ENCODE measurements at regions not wholly inside any gene's neighbourhood (a gene's known extent, or its start where the extent isn't known, plus 50 kb on each side); places are given as distances from the start of the nearest gene placed in this dataset.
"Not testable (repeated sequence)": the region's sequence is repeated elsewhere in the genome, so short reads cannot be mapped to it uniquely, and the experiment has no call there.

DNA sequence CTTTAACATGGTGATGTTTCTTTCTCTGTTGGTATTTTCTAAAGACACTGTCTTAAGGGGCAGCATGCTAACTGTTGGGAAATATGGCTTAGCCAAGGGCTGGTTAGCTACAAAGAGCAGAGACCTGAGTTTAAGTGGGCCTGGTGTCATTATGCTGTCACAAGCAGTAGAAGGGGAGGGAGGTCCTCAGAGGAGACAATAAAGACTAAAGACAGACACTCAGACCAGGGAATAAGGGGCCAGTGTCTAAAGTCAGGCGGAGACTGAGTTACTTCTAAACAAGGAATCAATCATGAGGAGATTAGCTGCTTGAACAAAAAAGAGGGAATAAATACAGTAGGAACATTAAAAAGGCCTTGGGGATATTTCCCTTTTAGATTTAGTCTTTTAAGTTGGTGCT lies 142.7 kb upstream of the DPPA4 start:
- ChIA-PET POLR2A (interaction anchor here (0.8 kb wide), 1 partner anchor 86 kb away, joined by 5 read pairs; no protein-coding TSS in a partner anchor), CTCF (no interaction called here)
- H3K27me3 Mint-ChIP-seq (ENCODE audit: low read depth): no peaks in the 10 kb centered on the region
- H3K36me3 Mint-ChIP-seq (ENCODE audit: low read depth): no peaks in the 10 kb centered on the region
- H3K9me3 Mint-ChIP-seq (ENCODE audit: insufficient read depth): no peaks in the 10 kb centered on the region
- no peak for DNase-seq
- H3K27ac Mint-ChIP-seq: no peak overlapping the region
- no peaks in the 10 kb centered on the region for H3K4me1 Mint-ChIP-seq (ENCODE audit: low read depth)
- no peak overlapping the region for H3K4me3 Mint-ChIP-seq
- ATAC-seq: no peak

DNA sequence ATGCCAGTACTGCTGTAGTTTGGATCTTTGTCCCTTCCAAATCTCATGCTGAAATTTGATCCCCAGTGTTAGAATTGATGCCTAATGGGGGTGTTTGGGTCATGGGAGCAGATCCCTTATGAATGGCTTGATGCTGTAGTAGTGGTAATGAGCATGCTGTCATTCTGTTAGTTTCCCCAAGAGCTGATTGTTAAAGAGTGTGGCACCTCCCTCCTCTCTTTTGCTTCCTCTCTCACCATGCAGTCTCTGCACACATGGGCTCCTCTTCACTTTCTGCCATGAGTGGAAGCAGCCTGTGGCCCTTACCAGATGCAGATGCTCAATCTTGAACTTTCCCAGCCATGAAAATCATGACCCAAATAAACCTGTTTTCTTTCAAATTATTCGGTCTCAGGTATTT lies 141.3 kb upstream of the DPPA4 start:
- no peaks in the 10 kb centered on the region for H3K4me1 Mint-ChIP-seq (ENCODE audit: low read depth)
- no peaks in the 10 kb centered on the region for H3K27me3 Mint-ChIP-seq (ENCODE audit: low read depth)

DNA sequence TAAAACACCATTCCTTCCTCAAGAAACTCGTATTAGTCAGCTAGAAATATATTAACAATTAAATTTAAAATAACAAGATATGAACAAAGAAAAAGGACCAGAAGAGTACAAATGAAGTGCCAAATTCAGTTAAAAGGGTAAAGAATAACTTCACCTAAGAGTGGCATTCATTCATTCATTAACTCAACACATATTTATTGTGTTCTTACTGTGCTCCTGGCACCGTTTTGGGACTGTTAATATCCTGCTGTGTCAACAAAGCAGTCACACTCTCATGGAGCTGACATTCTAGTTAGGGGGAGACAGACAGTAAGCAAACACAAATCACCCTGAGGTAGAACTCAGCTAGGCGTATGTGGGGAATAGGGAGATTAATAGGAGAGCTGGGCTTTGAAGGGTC lies 123.6 kb upstream of the DPPA4 start:
- CTCF ChIA-PET: no interaction called here
- H3K4me1 Mint-ChIP-seq (ENCODE audit: low read depth): no peaks in the 10 kb centered on the region
- peaks cover 4% of the 10 kb centered on the region for H3K9me3 Mint-ChIP-seq (ENCODE audit: insufficient read depth)
- H3K27me3 Mint-ChIP-seq (ENCODE audit: low read depth): no peaks in the 10 kb centered on the region
- ATAC-seq: no peak
- no peak overlapping the region for H3K4me3 Mint-ChIP-seq
- no peak overlapping the region for H3K27ac Mint-ChIP-seq
- no peak for DNase-seq
- H3K36me3 Mint-ChIP-seq (ENCODE audit: low read depth): no peaks in the 10 kb centered on the region
- POLR2A ChIA-PET: no interaction called here

More for the DNA sequence above, 141.3 kb upstream of the DPPA4 start:
- DNase-seq (no peak), ATAC-seq (no peak)
- no peak overlapping the region for H3K27ac Mint-ChIP-seq
- POLR2A ChIA-PET: no interaction called here
- H3K9me3 Mint-ChIP-seq (ENCODE audit: insufficient read depth): no peaks in the 10 kb centered on the region
- H3K36me3 Mint-ChIP-seq (ENCODE audit: low read depth): no peaks in the 10 kb centered on the region
- CTCF ChIA-PET: no interaction called here
- H3K4me3 Mint-ChIP-seq: no peak overlapping the region

DNA sequence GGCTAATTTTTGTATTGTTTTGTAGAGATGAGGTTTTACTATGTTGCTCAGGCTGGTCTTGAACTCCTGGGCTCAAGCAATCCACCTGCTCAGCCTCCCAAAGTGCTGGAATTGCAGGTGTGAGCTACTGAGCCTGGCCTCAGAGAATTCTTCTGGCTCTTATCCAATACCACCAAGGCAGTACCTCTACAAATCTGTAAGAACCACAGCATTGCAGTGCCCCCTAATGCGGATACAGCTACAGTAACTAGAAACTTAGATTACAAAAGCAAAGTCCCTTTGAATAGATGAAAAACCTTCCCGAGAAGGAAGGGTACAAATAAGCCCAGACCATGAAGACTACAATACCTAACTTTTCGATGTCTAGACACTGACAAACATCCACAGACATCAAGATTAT lies 107.9 kb upstream of the DPPA4 start:
- POLR2A ChIA-PET: no interaction called here
- CTCF ChIA-PET: no interaction called here
- H3K9me3 Mint-ChIP-seq (ENCODE audit: insufficient read depth): peaks cover 19% of the 10 kb centered on the region
- DNase-seq: no peak
- no peak overlapping the region for H3K27ac Mint-ChIP-seq
- ATAC-seq: no peak
- H3K4me3 Mint-ChIP-seq: no peak overlapping the region
- H3K27me3 Mint-ChIP-seq (ENCODE audit: low read depth): no peaks in the 10 kb centered on the region
- no peaks in the 10 kb centered on the region for H3K4me1 Mint-ChIP-seq (ENCODE audit: low read depth)
- H3K36me3 Mint-ChIP-seq (ENCODE audit: low read depth): no peaks in the 10 kb centered on the region

DNA sequence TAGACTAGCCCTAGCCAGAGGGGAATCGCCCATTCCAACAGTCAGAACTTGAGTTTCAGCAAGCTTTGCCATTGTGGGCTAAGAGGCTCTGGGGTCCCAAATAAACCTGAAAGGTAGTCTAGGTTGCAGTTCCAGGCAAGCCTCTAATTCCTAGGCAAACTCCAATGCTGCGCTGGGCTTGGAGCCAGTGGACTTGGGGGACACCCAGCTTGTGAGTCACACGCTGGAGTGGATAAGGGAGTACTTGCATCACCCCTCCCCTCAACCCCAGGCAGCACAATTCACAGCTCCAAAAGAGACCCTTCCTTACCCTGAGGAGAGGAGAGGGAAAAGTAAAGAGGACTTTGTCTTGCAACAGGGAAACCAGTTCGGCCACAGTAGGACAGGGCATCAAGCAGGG lies 105.2 kb upstream of the DPPA4 start:
- Mint-ChIP-seq H3K4me1 (ENCODE audit: low read depth) (no peaks in the 10 kb centered on the region), H3K27me3 (ENCODE audit: low read depth) (no peaks in the 10 kb centered on the region), H3K9me3 (ENCODE audit: insufficient read depth) (peaks cover 11% of the 10 kb centered on the region), H3K4me3 (no peak overlapping the region), H3K36me3 (ENCODE audit: low read depth) (no peaks in the 10 kb centered on the region), H3K27ac (no peak overlapping the region)
- DNase-seq (no peak), ATAC-seq (no peak)
- ChIA-PET POLR2A (no interaction called here), CTCF (no interaction called here)

DNA sequence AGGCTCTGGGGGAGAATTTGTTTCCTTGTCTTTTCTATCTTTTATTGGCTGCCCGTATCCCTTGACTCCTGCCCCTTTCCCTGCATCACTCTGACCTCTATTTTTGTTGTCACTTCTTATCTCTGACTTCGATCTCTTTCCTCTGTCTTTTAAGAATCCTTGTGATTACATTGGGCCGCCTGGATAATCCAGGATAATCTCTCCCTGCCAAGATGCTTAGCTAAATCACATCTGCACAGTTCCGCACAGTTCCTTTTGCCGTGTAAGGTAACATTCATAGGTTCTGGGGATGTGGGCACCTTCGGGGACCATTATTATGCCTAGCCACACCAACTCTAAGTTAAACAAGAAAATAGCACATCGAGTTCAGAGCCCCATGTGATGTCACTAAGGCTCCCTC lies 103.0 kb upstream of the DPPA4 start:
- no peaks in the 10 kb centered on the region for H3K27me3 Mint-ChIP-seq (ENCODE audit: low read depth)

DNA sequence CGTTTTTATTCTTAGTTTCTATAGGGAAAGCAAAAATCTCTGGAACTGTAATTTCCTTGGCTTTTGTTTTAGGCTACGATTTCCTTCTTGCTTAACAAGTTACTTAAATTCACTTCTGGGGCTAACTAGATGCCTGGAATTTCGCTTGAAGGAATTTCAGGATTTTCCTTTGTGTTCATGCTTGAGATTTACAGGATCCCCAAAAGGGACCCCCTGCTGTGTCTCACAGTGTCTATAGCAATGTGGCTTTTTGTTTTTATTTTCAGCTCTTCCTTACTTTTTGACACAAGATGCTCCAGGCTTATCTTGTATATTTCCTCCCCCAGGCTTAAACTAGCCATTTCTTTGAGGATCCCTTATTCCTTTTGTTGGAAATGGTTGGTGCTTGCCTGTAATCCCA lies 95.5 kb upstream of the DPPA4 start:
- Mint-ChIP-seq H3K4me3 (no peak overlapping the region), H3K27me3 (ENCODE audit: low read depth) (no peaks in the 10 kb centered on the region), H3K36me3 (ENCODE audit: low read depth) (no peaks in the 10 kb centered on the region), H3K9me3 (ENCODE audit: insufficient read depth) (no peaks in the 10 kb centered on the region), H3K4me1 (ENCODE audit: low read depth) (no peaks in the 10 kb centered on the region), H3K27ac (no peak overlapping the region)
- no peak for DNase-seq
- CTCF ChIA-PET: no interaction called here
- ATAC-seq: no peak
- POLR2A ChIA-PET: no interaction called here

More for the DNA sequence above, 103.0 kb upstream of the DPPA4 start:
- H3K27ac Mint-ChIP-seq: no peak overlapping the region
- H3K4me3 Mint-ChIP-seq: no peak overlapping the region
- ATAC-seq: no peak
- H3K9me3 Mint-ChIP-seq (ENCODE audit: insufficient read depth): no peaks in the 10 kb centered on the region
- H3K36me3 Mint-ChIP-seq (ENCODE audit: low read depth): no peaks in the 10 kb centered on the region
- no peak for DNase-seq
- no peaks in the 10 kb centered on the region for H3K4me1 Mint-ChIP-seq (ENCODE audit: low read depth)
- ChIA-PET CTCF (no interaction called here), POLR2A (no interaction called here)

DNA sequence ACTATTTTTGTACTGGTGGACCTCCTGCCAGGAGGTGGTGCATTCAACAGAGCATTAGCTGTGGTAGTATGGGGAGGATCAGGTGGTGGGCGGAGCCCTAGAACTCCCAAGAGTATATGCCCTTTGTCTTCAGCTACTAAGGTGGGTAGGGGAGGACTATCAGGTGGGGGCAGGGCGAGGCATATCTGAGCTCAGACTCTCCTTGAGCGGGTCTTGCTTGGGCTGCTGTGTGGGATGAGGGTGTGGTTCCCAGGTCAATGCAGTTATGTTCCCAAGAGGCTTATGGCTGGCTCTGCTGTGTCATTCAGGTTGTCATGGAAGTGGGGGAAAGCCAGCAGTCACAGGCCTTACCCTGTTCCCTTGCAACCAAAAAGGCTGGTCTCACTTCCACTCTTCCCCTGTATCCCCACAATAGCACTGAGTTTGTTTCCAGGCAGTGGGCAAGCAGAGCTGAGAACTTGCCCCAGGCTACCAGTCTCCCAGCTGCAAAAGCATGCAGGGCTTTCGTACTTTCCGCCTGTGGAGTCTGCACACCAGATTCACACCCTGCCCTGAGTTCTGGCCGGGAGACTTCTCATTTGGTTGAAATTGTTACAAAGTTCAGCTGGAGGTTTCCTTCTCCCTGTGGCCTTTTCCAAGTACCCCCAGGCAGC lies 93.7 kb upstream of the DPPA4 start:
- no peaks in the 10 kb centered on the region for H3K4me1 Mint-ChIP-seq (ENCODE audit: low read depth)

DNA sequence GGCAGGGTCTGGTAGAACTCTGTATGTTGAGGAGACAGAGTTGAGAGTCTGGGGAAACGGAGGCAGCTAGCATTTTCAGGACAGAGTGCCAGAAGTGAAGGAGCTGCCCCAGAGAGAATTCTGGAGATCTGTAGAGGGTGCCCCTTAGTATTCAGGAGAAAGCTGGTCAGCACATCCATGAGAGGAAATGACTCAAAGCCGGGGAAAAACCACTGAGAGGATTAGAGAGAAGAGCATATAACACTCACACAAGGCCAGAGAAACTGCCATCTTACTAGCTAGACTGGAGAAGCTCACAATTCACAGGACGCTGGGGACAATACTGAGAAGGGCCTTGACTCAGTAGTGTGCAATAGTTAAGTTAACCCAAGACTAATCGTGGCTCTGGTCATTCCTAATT lies 75.7 kb upstream of the DPPA4 start:
- POLR2A ChIA-PET: no interaction called here
- DNase-seq (no peak), ATAC-seq (no peak)
- Mint-ChIP-seq H3K9me3 (ENCODE audit: insufficient read depth) (peaks cover 3% of the 10 kb centered on the region), H3K4me3 (no peak overlapping the region), H3K27me3 (ENCODE audit: low read depth) (no peaks in the 10 kb centered on the region), H3K27ac (no peak overlapping the region), H3K4me1 (ENCODE audit: low read depth) (no peaks in the 10 kb centered on the region), H3K36me3 (ENCODE audit: low read depth) (no peaks in the 10 kb centered on the region)
- CTCF ChIA-PET: no interaction called here

More for the DNA sequence above, 93.7 kb upstream of the DPPA4 start:
- DNase-seq (no peak), ATAC-seq (no peak)
- ChIA-PET POLR2A (no interaction called here), CTCF (no interaction called here)
- no peaks in the 10 kb centered on the region for H3K9me3 Mint-ChIP-seq (ENCODE audit: insufficient read depth)
- no peaks in the 10 kb centered on the region for H3K27me3 Mint-ChIP-seq (ENCODE audit: low read depth)
- H3K36me3 Mint-ChIP-seq (ENCODE audit: low read depth): no peaks in the 10 kb centered on the region
- no peak overlapping the region for H3K27ac Mint-ChIP-seq
- H3K4me3 Mint-ChIP-seq: no peak overlapping the region

DNA sequence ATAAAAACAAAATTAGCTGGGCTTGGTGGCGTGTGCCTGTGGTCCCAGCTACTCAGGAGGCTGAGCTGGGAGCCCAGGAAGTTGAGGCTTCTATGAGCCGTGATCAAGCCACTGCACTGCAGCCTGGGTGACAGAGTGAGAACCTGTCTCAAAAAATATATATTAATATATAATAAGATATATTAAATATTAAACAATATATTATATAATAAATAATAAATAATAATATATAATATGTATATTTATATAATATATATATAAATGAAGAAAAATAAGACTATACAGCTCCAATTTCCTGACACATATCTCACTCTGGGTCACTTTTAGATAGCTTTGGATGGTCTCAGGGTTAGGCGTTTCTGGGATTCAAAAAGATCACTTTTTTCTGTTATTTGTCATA lies 74.2 kb upstream of the DPPA4 start:
- Mint-ChIP-seq H3K27ac (no peak overlapping the region), H3K9me3 (ENCODE audit: insufficient read depth) (peaks cover 4% of the 10 kb centered on the region), H3K36me3 (ENCODE audit: low read depth) (no peaks in the 10 kb centered on the region), H3K27me3 (ENCODE audit: low read depth) (no peaks in the 10 kb centered on the region), H3K4me3 (no peak overlapping the region), H3K4me1 (ENCODE audit: low read depth) (no peaks in the 10 kb centered on the region)
- ChIA-PET CTCF (no interaction called here), POLR2A (no interaction called here)
- no peak for ATAC-seq
- DNase-seq: no peak

DNA sequence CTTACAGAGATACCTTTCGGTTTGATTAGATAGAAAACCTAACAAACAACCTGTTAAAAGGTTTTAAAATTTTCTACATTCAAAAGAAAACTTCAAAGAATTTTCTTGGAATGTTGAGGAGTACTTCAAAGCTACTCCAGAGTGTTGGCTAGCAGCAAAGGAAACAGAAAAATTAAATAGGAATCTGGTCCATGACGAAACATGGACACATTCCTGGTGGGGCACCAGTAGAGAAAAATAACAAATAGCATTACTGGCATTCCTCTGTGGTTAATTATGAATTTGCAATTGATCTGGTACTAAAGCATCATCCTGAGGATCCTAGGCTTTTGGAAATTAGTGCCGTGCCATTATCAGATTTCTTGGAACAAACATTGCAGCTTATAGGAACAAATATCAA lies 59.5 kb upstream of the DPPA4 start:
- ChIA-PET CTCF (no interaction called here), POLR2A (no interaction called here)
- no peaks in the 10 kb centered on the region for H3K9me3 Mint-ChIP-seq (ENCODE audit: insufficient read depth)
- H3K36me3 Mint-ChIP-seq (ENCODE audit: low read depth): no peaks in the 10 kb centered on the region
- ATAC-seq: no peak
- no peaks in the 10 kb centered on the region for H3K27me3 Mint-ChIP-seq (ENCODE audit: low read depth)
- H3K27ac Mint-ChIP-seq: no peak overlapping the region
- DNase-seq: no peak
- H3K4me1 Mint-ChIP-seq (ENCODE audit: low read depth): no peaks in the 10 kb centered on the region
- H3K4me3 Mint-ChIP-seq: no peak overlapping the region

DNA sequence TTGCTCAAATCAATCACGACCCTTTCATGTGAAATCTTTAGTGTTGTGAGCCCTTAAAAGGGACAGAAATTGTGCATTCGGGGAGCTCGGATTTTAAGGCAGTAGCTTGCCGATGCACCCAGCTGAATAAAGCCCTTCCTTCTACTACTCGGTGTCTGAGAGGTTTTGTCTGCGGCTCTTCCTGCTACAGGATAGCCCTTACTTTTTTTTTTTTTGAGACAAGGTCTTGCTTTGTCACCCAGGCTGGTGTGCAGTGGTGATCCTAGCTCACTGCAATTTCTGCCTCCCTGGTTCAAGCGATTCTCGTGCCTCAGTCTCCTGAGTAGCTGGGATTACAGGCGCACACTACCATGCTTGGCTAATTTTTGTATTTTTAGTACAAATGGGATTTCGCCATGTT lies 56.4 kb upstream of the DPPA4 start:
- not testable (repeated sequence) for ATAC-seq; H3K27me3 Mint-ChIP-seq (ENCODE audit: low read depth); DNase-seq; H3K36me3 Mint-ChIP-seq (ENCODE audit: low read depth); H3K4me1 Mint-ChIP-seq (ENCODE audit: low read depth); H3K4me3 Mint-ChIP-seq; H3K9me3 Mint-ChIP-seq (ENCODE audit: insufficient read depth); H3K27ac Mint-ChIP-seq
- CTCF ChIA-PET: interaction anchor here (0.6 kb wide), 1 partner anchor 530 kb away, joined by 3 read pairs; no protein-coding TSS in a partner anchor
- POLR2A ChIA-PET: interaction anchor here (0.6 to 0.8 kb wide), 2 partner anchors 21 to 86 kb away, joined by 3 to 5 read pairs; no protein-coding TSS in a partner anchor

DNA sequence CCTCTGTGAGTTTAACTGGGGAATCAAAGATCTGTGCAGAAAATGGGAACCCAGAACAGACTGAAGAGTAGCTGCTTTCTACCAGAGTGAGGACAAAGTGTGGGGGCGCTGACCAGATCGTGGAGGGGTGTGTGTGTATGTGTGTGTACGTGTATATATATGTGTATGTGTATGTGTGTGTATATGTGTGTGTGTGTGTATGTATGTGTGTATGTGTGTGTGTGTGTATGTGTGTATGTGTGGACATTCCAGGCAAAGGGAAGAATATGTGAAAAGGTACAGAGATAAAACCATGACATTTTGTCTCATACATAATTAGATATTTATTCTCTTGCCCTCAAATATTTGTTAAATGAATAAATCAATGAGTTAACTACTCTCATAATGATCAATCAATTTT lies 54.9 kb upstream of the DPPA4 start:
- no peak overlapping the region for H3K4me3 Mint-ChIP-seq
- H3K27ac Mint-ChIP-seq: no peak overlapping the region
- no peaks in the 10 kb centered on the region for H3K9me3 Mint-ChIP-seq (ENCODE audit: insufficient read depth)
- H3K27me3 Mint-ChIP-seq (ENCODE audit: low read depth): no peaks in the 10 kb centered on the region
- ATAC-seq: no peak
- DNase-seq: no peak
- ChIA-PET POLR2A (no interaction called here), CTCF (no interaction called here)
- H3K4me1 Mint-ChIP-seq (ENCODE audit: low read depth): no peaks in the 10 kb centered on the region
- no peaks in the 10 kb centered on the region for H3K36me3 Mint-ChIP-seq (ENCODE audit: low read depth)
